Anterior cingulate cortex (tissue), 58 donors: ENCODE measurements at regions not wholly inside any gene's neighbourhood (a gene's known extent, or its start where the extent isn't known, plus 50 kb on each side); places are given as distances from the start of the nearest gene placed in this dataset.

Experiments used
- DNase-seq, 58 donors: peaks; one replicate each; lab custom pipeline; 2025; lab: John Stamatoyannopoulos, UW

- DNase-seq: no peak
These were observed 274.7 kb upstream of the SNX7 start for GRCh38 chr1:98386675-98387440.

GRCh38 chr1:98385652-98386051 lies 275.9 kb upstream of the SNX7 start:
- DNase-seq: no peak

GRCh38 chr1:98384461-98385141 lies 276.9 kb upstream of the SNX7 start:
- no peak for DNase-seq

GRCh38 chr1:98382986-98383740 lies 278.4 kb upstream of the SNX7 start:
- no peak for DNase-seq

- DNase-seq: no peak
These were observed 278.9 kb upstream of the SNX7 start for GRCh38 chr1:98382586-98382985.

- no peak for DNase-seq
These were observed 287.4 kb upstream of the SNX7 start for GRCh38 chr1:98374098-98374497.

- no peak for DNase-seq
These were observed 288.5 kb upstream of the SNX7 start for GRCh38 chr1:98373056-98373455.

- DNase-seq: no peak
These were observed 289.8 kb upstream of the SNX7 start for GRCh38 chr1:98371764-98372163.

GRCh38 chr1:98369463-98369862 lies 292.1 kb upstream of the SNX7 start:
- no peak for DNase-seq

- no peak for DNase-seq
These were observed 292.5 kb upstream of the SNX7 start for GRCh38 chr1:98368995-98369394.

- DNase-seq: no peak
These were observed 294.1 kb upstream of the SNX7 start for GRCh38 chr1:98367426-98367825.

GRCh38 chr1:98366343-98366742 lies 295.2 kb upstream of the SNX7 start:
- DNase-seq: no peak

GRCh38 chr1:98364544-98364943 lies 297.0 kb upstream of the SNX7 start:
- DNase-seq: no peak

- DNase-seq: no peak
These were observed 300.7 kb upstream of the SNX7 start for GRCh38 chr1:98360864-98361263.

- no peak for DNase-seq
These were observed 305.7 kb upstream of the SNX7 start for GRCh38 chr1:98355656-98356383.

- no peak for DNase-seq
These were observed 309.1 kb upstream of the SNX7 start for GRCh38 chr1:98352378-98352777.

GRCh38 chr1:98351561-98351960 lies 310.0 kb upstream of the SNX7 start:
- DNase-seq: no peak

- no peak for DNase-seq
These were observed 316.1 kb upstream of the SNX7 start for GRCh38 chr1:98345417-98345816.

GRCh38 chr1:98344731-98345130 lies 316.8 kb upstream of the SNX7 start:
- DNase-seq: no peak

GRCh38 chr1:98342566-98342965 lies 319.0 kb upstream of the SNX7 start:
- DNase-seq: no peak

GRCh38 chr1:98340511-98340910 lies 321.0 kb upstream of the SNX7 start:
- no peak for DNase-seq
